ENCODE measurements at regions not wholly inside any gene's neighbourhood (a gene's known extent, or its start where the extent isn't known, plus 50 kb on each side); places are given as distances from the start of the nearest gene placed in this dataset.

- H3K27ac ChIP-seq: no peak overlapping the region
- intact Hi-C loops (cut with DNase I): no loop called here
- H3K4me3 ChIP-seq: no peak overlapping the region
- no peaks in the 10 kb centered on the region for H3K9me3 ChIP-seq
- no peak for TF ChIP-seq POLR2AphosphoS5 (IDR thresholded peaks at IDR 0.05; ENCODE audit: insufficient read depth in 1 of 2, low read depth in 1 of 2)
- no peak for TF ChIP-seq CTCF (IDR thresholded peaks at IDR 0.05)
- TF ChIP-seq POLR2A (IDR thresholded peaks at IDR 0.05): no peak
- no peak for DNase-seq (ENCODE audit: extremely low spot score in 2 of 2)
- H3K4me1 ChIP-seq: peaks cover 11% of the 10 kb centered on the region
- H3K36me3 ChIP-seq: no peaks in the 10 kb centered on the region
- no peaks in the 10 kb centered on the region for H3K27me3 ChIP-seq
Measured at GRCh38 chr1:25019337-25020172, 89.5 kb upstream of the RUNX3 start.

- H3K9me3 ChIP-seq: no peaks in the 10 kb centered on the region
- no peak overlapping the region for H3K4me3 ChIP-seq
- no peak for TF ChIP-seq POLR2A (IDR thresholded peaks at IDR 0.05)
- no peak for TF ChIP-seq CTCF (IDR thresholded peaks at IDR 0.05)
- TF ChIP-seq POLR2AphosphoS5 (IDR thresholded peaks at IDR 0.05; ENCODE audit: insufficient read depth in 1 of 2, low read depth in 1 of 2): no peak
- H3K36me3 ChIP-seq: no peaks in the 10 kb centered on the region
- DNase-seq (ENCODE audit: extremely low spot score in 2 of 2): no peak
- intact Hi-C loops (cut with DNase I): no loop called here
- peaks cover 11% of the 10 kb centered on the region for H3K4me1 ChIP-seq
- no peak overlapping the region for H3K27ac ChIP-seq
- no peaks in the 10 kb centered on the region for H3K27me3 ChIP-seq
Measured at GRCh38 chr1:25018943-25019336, 88.9 kb upstream of the RUNX3 start.

- no peaks in the 10 kb centered on the region for H3K27me3 ChIP-seq
- peaks cover 11% of the 10 kb centered on the region for H3K4me1 ChIP-seq
- no peak for DNase-seq (ENCODE audit: extremely low spot score in 2 of 2)
- H3K36me3 ChIP-seq: no peaks in the 10 kb centered on the region
- intact Hi-C loops (cut with DNase I): no loop called here
- TF ChIP-seq POLR2A (IDR thresholded peaks at IDR 0.05) (no peak), POLR2AphosphoS5 (IDR thresholded peaks at IDR 0.05; ENCODE audit: insufficient read depth in 1 of 2, low read depth in 1 of 2) (no peak), CTCF (IDR thresholded peaks at IDR 0.05) (no peak)
- H3K4me3 ChIP-seq: no peak overlapping the region
- H3K27ac ChIP-seq: no peak overlapping the region
- no peaks in the 10 kb centered on the region for H3K9me3 ChIP-seq
Measured at GRCh38 chr1:25018110-25018735, 88.1 kb upstream of the RUNX3 start.

GRCh38 chr1:25017436-25018109 lies 87.5 kb upstream of the RUNX3 start:
- intact Hi-C loops (cut with DNase I): no loop called here
- Histone ChIP-seq H3K4me3 (no peak overlapping the region), H3K27me3 (no peaks in the 10 kb centered on the region), H3K4me1 (peaks cover 8% of the 10 kb centered on the region), H3K27ac (no peak overlapping the region), H3K9me3 (no peaks in the 10 kb centered on the region), H3K36me3 (no peaks in the 10 kb centered on the region)
- DNase-seq (ENCODE audit: extremely low spot score in 2 of 2): no peak
- TF ChIP-seq POLR2AphosphoS5 (IDR thresholded peaks at IDR 0.05; ENCODE audit: insufficient read depth in 1 of 2, low read depth in 1 of 2) (no peak), CTCF (IDR thresholded peaks at IDR 0.05) (no peak), POLR2A (IDR thresholded peaks at IDR 0.05) (no peak)
